Activated CD4-positive, alpha-beta T cell treated with anti-CD3 and anti-CD28 coated beads, Interleukin-2, Interleukin-6, amounts not matched to agents 100 ng/mL and 50 ng/mL, durations not matched to agents 16 hours and 8 hours (primary cell): ENCODE measurements at regions not wholly inside any gene's neighbourhood (a gene's known extent, or its start where the extent isn't known, plus 50 kb on each side); places are given as distances from the start of the nearest gene placed in this dataset.

ENCODE experiments used
- DNase-seq: peaks from one replicate; pipeline ENCODE4 v3.0.0-alpha.2; 2020

DNA sequence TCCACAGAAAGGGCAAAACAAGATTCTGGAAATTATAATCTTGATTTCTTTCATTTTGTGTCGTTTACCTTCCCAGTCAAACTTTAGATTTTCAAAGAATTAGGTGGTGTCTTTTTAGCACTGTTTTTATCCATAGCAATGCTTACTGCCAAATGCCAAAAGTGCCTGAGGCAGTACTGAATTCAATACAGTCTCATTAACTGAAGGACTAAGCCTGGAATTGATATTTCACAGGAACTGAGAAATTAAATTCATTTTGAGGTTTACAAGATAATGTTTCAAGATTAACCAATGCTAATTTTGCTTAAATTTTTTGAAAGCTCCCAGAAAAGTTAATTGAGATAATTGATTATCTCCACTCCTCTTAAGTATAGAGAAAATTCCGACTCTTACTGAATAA is 68.8 kb upstream of the ARHGAP24 start:
- no peak for DNase-seq

DNA sequence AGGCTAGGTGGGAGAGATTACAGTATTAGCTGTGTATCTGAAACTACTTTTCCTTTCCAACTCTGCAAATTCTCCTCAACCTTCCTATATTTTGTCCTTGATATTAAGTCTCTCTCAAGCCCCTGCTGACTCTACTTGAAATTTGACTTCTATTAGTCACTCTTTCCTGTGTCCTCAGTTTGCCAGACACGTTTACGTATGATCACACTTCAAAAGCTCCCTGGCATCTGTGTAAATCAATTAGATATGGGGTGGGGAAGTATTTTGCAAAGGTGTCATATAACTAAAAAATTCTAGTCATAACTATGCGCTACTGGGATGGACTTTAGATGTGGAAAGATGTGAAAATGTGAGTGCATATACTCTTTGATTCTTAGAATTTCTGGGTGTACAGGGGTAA is 67.4 kb upstream of the ARHGAP24 start:
- DNase-seq = no peak

- no peak for DNase-seq
Observed at GRCh38 chr4:85408301-85408700, 66.6 kb upstream of the ARHGAP24 start.

DNA sequence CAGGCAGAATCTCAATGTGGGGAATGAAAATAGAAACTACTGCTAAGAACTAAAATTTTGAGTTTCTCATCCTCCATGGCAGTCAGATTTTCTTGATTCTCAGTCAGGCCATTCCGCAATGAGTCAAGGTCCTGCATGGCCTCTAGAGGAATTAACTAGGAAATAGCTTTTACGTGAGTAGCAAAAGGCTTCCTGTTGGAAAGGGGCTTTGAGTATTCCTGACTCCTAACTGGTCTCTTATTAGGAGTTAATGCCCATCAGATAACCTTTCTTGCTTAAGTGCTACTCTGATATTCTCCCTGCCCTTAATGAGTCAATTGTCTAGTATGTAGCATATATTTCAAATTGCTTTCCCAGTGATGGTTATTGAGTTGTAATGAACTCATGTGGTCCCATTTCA is 65.7 kb upstream of the ARHGAP24 start:
- no peak for DNase-seq

- no peak for DNase-seq
Observed at GRCh38 chr4:85411386-85411785, 63.6 kb upstream of the ARHGAP24 start.

- no peak for DNase-seq
Observed at GRCh38 chr4:85414972-85415371, 60.0 kb upstream of the ARHGAP24 start.

DNA sequence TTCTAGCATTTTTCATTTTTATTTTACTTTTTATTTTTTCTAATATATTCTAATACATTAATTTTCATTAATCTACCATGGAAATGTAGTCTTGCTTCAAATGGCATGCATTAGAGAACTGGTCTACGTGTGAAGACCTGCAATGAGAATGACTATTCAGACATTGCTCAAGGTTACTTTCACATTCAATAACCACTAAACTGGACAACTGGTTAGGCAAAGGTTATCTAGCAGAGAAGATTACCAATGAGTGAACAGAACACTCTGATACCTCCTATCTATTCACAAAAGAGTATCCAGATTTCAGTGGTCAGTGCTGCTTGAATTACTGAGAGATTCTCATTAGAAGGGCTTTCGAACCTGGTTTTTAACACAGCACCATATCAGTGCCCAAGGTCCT is 58.9 kb upstream of the ARHGAP24 start:
- DNase-seq = no peak

GRCh38 chr4:85419103-85419502 is 55.8 kb upstream of the ARHGAP24 start:
- no peak for DNase-seq

DNA sequence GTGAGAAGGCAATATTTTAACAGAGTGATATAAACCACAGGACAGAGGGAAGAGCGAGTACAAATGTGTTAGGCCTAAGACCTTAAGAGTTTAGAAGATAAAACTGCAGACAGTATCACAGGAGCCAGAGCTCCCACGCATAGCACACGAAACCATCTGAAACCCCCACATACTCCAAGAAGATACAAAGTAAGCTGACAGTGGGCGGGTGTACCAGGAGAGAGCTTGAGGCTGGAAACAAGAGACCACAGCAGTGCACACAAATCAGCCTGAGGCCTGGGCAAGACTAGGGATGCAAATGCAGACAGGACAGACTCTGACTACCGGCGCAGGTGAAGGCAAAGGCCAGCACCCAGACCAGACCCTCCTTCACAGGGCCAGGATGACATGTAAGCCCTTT is 54.1 kb upstream of the ARHGAP24 start:
- DNase-seq = no peak

DNA sequence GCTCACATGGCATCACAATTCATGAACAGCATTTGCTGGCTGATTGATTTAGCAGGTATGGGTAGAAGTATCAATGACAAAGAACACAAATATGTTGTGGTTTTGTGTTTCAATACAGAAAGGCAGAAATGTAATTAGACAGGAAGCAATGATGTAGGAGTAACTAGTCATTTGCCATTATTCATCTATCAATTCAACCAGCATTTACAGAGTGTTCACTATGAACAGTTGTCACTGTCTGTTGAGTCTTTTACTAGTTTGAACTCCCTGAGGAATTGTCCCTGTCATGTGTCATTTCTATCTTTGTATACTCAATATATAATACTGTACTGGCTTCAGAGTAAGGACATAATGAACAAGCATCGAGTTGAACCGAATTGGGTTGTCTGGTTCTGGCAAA is 51.5 kb upstream of the ARHGAP24 start:
- no peak for DNase-seq
